HS-5 (cell line): ENCODE measurements at regions not wholly inside any gene's neighbourhood (a gene's known extent, or its start where the extent isn't known, plus 50 kb on each side); places are given as distances from the start of the nearest gene placed in this dataset.
"Not testable (repeated sequence)": the region's sequence is repeated elsewhere in the genome, so short reads cannot be mapped to it uniquely, and the experiment has no call there.

Source experiments
- DNase-seq: peaks from one replicate; pipeline ENCODE4 v3.0.0-alpha.2; 2012; ENCODE audit warnings: low read depth

GRCh38 chr10:61271127-61271780 is 181.9 kb downstream of the TMEM26 start:
- peak; percentile 50 for DNase-seq

GRCh38 chr10:61263518-61263917 is 189.7 kb downstream of the TMEM26 start:
- no peak for DNase-seq

- peak; percentile 45 for DNase-seq
These were observed 190.5 kb downstream of the TMEM26 start for GRCh38 chr10:61262486-61263261.

- no peak for DNase-seq
These were observed 195.2 kb downstream of the TMEM26 start for GRCh38 chr10:61257956-61258496.

GRCh38 chr10:61257136-61257535 is 196.0 kb downstream of the TMEM26 start:
- DNase-seq: no peak

- DNase-seq: not testable (repeated sequence)
These were observed 200.9 kb downstream of the TMEM26 start for GRCh38 chr10:61252326-61252725.

- DNase-seq: no peak
These were observed 202.1 kb downstream of the TMEM26 start for GRCh38 chr10:61251089-61251488.

- DNase-seq: no peak
These were observed 203.1 kb downstream of the TMEM26 start for GRCh38 chr10:61250131-61250530.

- DNase-seq: no peak
These were observed 205.2 kb downstream of the TMEM26 start for GRCh38 chr10:61248013-61248412.

- no peak for DNase-seq
These were observed 208.9 kb downstream of the TMEM26 start for GRCh38 chr10:61244261-61244775.

GRCh38 chr10:61232780-61233179 is 220.4 kb downstream of the TMEM26 start:
- DNase-seq: no peak

- no peak for DNase-seq
These were observed 227.2 kb downstream of the TMEM26 start for GRCh38 chr10:61225939-61226338.

GRCh38 chr10:61223576-61223975 is 229.6 kb downstream of the TMEM26 start:
- DNase-seq: no peak

GRCh38 chr10:61219696-61220095 is 233.5 kb downstream of the TMEM26 start:
- no peak for DNase-seq

- DNase-seq: no peak
These were observed 235.2 kb downstream of the TMEM26 start for GRCh38 chr10:61217851-61218565.

- DNase-seq: no peak
These were observed 237.9 kb downstream of the TMEM26 start for GRCh38 chr10:61215246-61215645.

GRCh38 chr10:61211468-61211867 is 241.7 kb downstream of the TMEM26 start:
- no peak for DNase-seq

- no peak for DNase-seq
These were observed 253.1 kb upstream of the RHOBTB1 start for GRCh38 chr10:61197057-61197456.

GRCh38 chr10:61195211-61195610 is 251.2 kb upstream of the RHOBTB1 start:
- DNase-seq: no peak

GRCh38 chr10:61192589-61192988 is 248.6 kb upstream of the RHOBTB1 start:
- not testable (repeated sequence) for DNase-seq

- DNase-seq: no peak
These were observed 248.1 kb upstream of the RHOBTB1 start for GRCh38 chr10:61192042-61192441.

GRCh38 chr10:61189912-61190311 is 245.9 kb upstream of the RHOBTB1 start:
- no peak for DNase-seq
